HL-60 (cell line): ENCODE measurements at regions not wholly inside any gene's neighbourhood (a gene's known extent, or its start where the extent isn't known, plus 50 kb on each side); places are given as distances from the start of the nearest gene placed in this dataset.

ENCODE experiments used
- DNase-seq, 2 experiments: peaks; one replicate each; pipeline ENCODE4 v3.0.0-alpha.2; 2010 to 2020; ENCODE audit warnings: low read depth in 1 of 2, low spot score in 1 of 2
- H3K27ac ChIP-seq: fragments of 250-450 bp; sonication (Bioruptor Pico); replicated peaks from 2 replicates; pipeline ENCODE4 v1.5.1; 2020; ENCODE audit warnings: mild to moderate bottlenecking, moderate library complexity
- H3K27me3 ChIP-seq: fragments of 250-450 bp; sonication (Bioruptor Pico); 2 replicates; pipeline ENCODE4 v1.5.1; 2021; ENCODE audit warnings: mild to moderate bottlenecking, moderate library complexity; ENCODE audit not compliant: insufficient read depth, poor library complexity, severe bottlenecking
- H3K4me3 ChIP-seq: replicated peaks from 2 replicates; pipeline ENCODE4 v1.5.1; 2011; ENCODE audit warnings: mild to moderate bottlenecking, control low read depth, low read length; ENCODE audit not compliant: insufficient read depth
- CTCF ChIP-seq: IDR thresholded peaks from one replicate; pipeline ENCODE4 v1.5.1; 2011; ENCODE audit warnings: low read length, control low read depth, inconsistent platforms; ENCODE audit not compliant: insufficient read depth
- GABPA ChIP-seq: IDR thresholded peaks from 2 replicates; pipeline ENCODE4 v1.6.1; 2012; ENCODE audit warnings: low read depth
- POLR2AphosphoS5 ChIP-seq: IDR thresholded peaks from 2 replicates; pipeline ENCODE4 v1.6.1; 2012; ENCODE audit warnings: low read depth
- REST ChIP-seq: IDR thresholded peaks from 2 replicates; pipeline ENCODE4 v1.6.1; 2012; ENCODE audit warnings: low read depth; ENCODE audit not compliant: insufficient replicate concordance
- SPI1 ChIP-seq: IDR thresholded peaks from 2 replicates; pipeline ENCODE4 v1.6.1; 2012; ENCODE audit warnings: low read depth, mild to moderate bottlenecking, borderline replicate concordance

- Histone ChIP-seq H3K27ac (no peak overlapping the region), H3K4me3 (no peak overlapping the region), H3K27me3 (no peaks in the 10 kb centered on the region)
- TF ChIP-seq POLR2AphosphoS5 (no peak), REST (no peak), CTCF (no peak)
- DNase-seq = no peak
Measured at GRCh38 chr2:155997538-155997937, 335.0 kb downstream of the NR4A2 start.

GRCh38 chr2:155994315-155994714 lies 338.2 kb downstream of the NR4A2 start:
- Histone ChIP-seq H3K27ac (no peak overlapping the region), H3K27me3 (no peaks in the 10 kb centered on the region), H3K4me3 (no peak overlapping the region)
- TF ChIP-seq REST (no peak), POLR2AphosphoS5 (no peak), CTCF (no peak), SPI1 (no peak), GABPA (no peak)
- DNase-seq = no peak

GRCh38 chr2:155983845-155984244 lies 348.7 kb downstream of the NR4A2 start:
- TF ChIP-seq SPI1 (no peak), CTCF (no peak), POLR2AphosphoS5 (no peak), GABPA (no peak), REST (no peak)
- Histone ChIP-seq H3K27me3 (no peaks in the 10 kb centered on the region), H3K27ac (no peak overlapping the region), H3K4me3 (no peak overlapping the region)
- no peak for DNase-seq
